K562 (cell line): ENCODE measurements at regions not wholly inside any gene's neighbourhood (a gene's known extent, or its start where the extent isn't known, plus 50 kb on each side); places are given as distances from the start of the nearest gene placed in this dataset.

Experiments
- ATAC-seq: fragments of 200-7000 bp; cut with Tn5 transposase; 3 replicates; pipeline ENCODE4 v1.9.1; 2020; ENCODE audit warnings: moderate library complexity
- BruUV-seq: library from RNA; stranded (reverse); fragments of 400-500 nt; replicated peaks from 2 replicates; lab custom pipeline; 2021; lab: Mats Ljungman, UMichigan
- CTCF ChIA-PET: fragments of 300-600 bp; formaldehyde crosslinking; extraction: SDS; loops from one replicate; lab custom pipeline; 2021; ENCODE audit warnings: low intra/inter-chr PET ratio; lab: Yijun Ruan, JAX
- POLR2A ChIA-PET: fragments of 300-600, 350-650 bp; sonication (Branson Sonifier 250); formaldehyde crosslinking; extraction: SDS; loops from one replicate; lab custom pipeline; 2021; ENCODE audit warnings: antibody characterized with exemption, inconsistent platforms; lab: Yijun Ruan, JAX
- DNase-seq, 4 experiments: peaks; one replicate each; pipeline versions ENCODE4 v3.0.0 to v3.0.0-alpha.2; 2011 to 2018; ENCODE audit warnings: low spot score in 3 of 4, mixed read lengths in 3 of 4; ENCODE audit errors: extremely low read depth in 1 of 4
- FAIRE-seq: peaks from 2 replicates; lab custom pipeline; 2011; peaks lifted over from hg19 to GRCh38; lab: Jason Lieb, UNC
- H2AFZ ChIP-seq: 2 replicates; pipeline ENCODE4 v1.6.0; 2011; ENCODE audit warnings: low read depth, low read length, control low read depth, inconsistent platforms
- H3K27ac ChIP-seq: fragments of 200-600 bp; 3 replicates; pipeline ENCODE4 v1.8.0; 2011; ENCODE audit warnings: low read depth, mild to moderate bottlenecking, control low read depth, inconsistent platforms, low read length, moderate library complexity, mixed read lengths; ENCODE audit errors: extremely low read depth
- H3K27me3 ChIP-seq, 2 experiments: fragments of 300-600 bp in 1 of 2; 2 replicates in 1 of 2; 3 replicates in 1 of 2; pipeline versions ENCODE4 v1.6.0 to v1.8.0; 2011; ENCODE audit warnings: inconsistent platforms in 2 of 2, low read length in 2 of 2, mild to moderate bottlenecking in 1 of 2, mixed read lengths in 1 of 2, moderate library complexity in 1 of 2; ENCODE audit not compliant: control insufficient read depth in 2 of 2, insufficient read depth in 2 of 2
- H3K36me3 ChIP-seq: fragments of 300-600 bp; 3 replicates; pipeline ENCODE4 v1.8.0; 2011; ENCODE audit warnings: mild to moderate bottlenecking, low read length, inconsistent platforms; ENCODE audit not compliant: control insufficient read depth, insufficient read depth
- H3K4me1 ChIP-seq, 2 experiments: fragments of 200-600 bp in 1 of 2; replicated peaks in 1 of 2; 2 replicates in 1 of 2; 3 replicates in 1 of 2; pipeline versions ENCODE4 v1.5.1 to v1.8.0; 2011; ENCODE audit warnings: inconsistent platforms in 2 of 2, low read length in 2 of 2, mild to moderate bottlenecking in 1 of 2, mixed read lengths in 1 of 2, moderate library complexity in 1 of 2; ENCODE audit not compliant: control insufficient read depth in 2 of 2, insufficient read depth in 2 of 2
- H3K4me2 ChIP-seq: 2 replicates; pipeline ENCODE4 v1.6.1; 2011; ENCODE audit warnings: low read length, control low read depth, inconsistent platforms, mixed read lengths; ENCODE audit not compliant: insufficient read depth
- H3K4me3 ChIP-seq: fragments of 200-600 bp; sonication (generic), shearing (Covaris generic); 2 replicates; pipeline ENCODE4 v1.5.1; 2016; ENCODE audit warnings: control low read depth, inconsistent platforms
- H3K79me2 ChIP-seq: fragments of 200-600 bp; 3 replicates; pipeline ENCODE4 v1.8.0; 2011; ENCODE audit warnings: low read length, inconsistent platforms; ENCODE audit not compliant: control insufficient read depth, insufficient read depth
- H3K9ac ChIP-seq, 2 experiments: 2 replicates each; pipeline versions ENCODE4 v1.6.0 to v1.6.1; 2011; ENCODE audit warnings: low read depth in 2 of 2, low read length in 2 of 2, control low read depth in 1 of 2, inconsistent platforms in 1 of 2, mild to moderate bottlenecking in 1 of 2, mixed read lengths in 1 of 2; ENCODE audit not compliant: insufficient read depth in 1 of 2
- H3K9me1 ChIP-seq: one replicate; pipeline ENCODE4 v1.6.0; 2011; ENCODE audit warnings: inconsistent platforms, mild to moderate bottlenecking, low read length, moderate library complexity; ENCODE audit not compliant: control insufficient read depth, insufficient read depth
- H3K9me3 ChIP-seq: replicated peaks from 2 replicates; pipeline ENCODE4 v1.5.1; 2011; ENCODE audit warnings: low read depth, low read length, inconsistent platforms; ENCODE audit not compliant: control insufficient read depth, insufficient read depth
- H4K20me1 ChIP-seq: replicated peaks from 2 replicates; pipeline ENCODE4 v1.6.1; 2011; ENCODE audit warnings: low read length, inconsistent platforms, mixed read lengths; ENCODE audit not compliant: control insufficient read depth, insufficient read depth
- BACH1 ChIP-seq: fragments of 200-800 bp; sonication (Bioruptor generic); IDR thresholded peaks from 2 replicates; pipeline ENCODE4 v1.6.1; 2016; ENCODE audit warnings: missing genetic modification characterization, missing compliant biosample characterization
- E2F3 ChIP-seq: fragments of 250-450 bp; sonication (Bioruptor Pico); IDR thresholded peaks from 2 replicates; pipeline ENCODE4 v1.4.0; 2020; ENCODE audit warnings: mild to moderate bottlenecking
- ETV5 ChIP-seq: sonication (generic); formaldehyde crosslinking; IDR thresholded peaks from 2 replicates; pipeline ENCODE4 v1.4.0; 2020; ENCODE audit warnings: low read depth, mild to moderate bottlenecking, missing genetic modification reagents
- GATAD2B ChIP-seq: fragments of 450-650 bp; IDR thresholded peaks from 2 replicates; pipeline ENCODE4 v1.6.1; 2017; ENCODE audit warnings: mild to moderate bottlenecking, borderline replicate concordance
- MYNN ChIP-seq, 2 experiments: sonication (generic); formaldehyde crosslinking in 1 of 2; IDR thresholded peaks; 2 replicates each; pipeline versions ENCODE4 v1.5.0 to v1.6.1; 2016 to 2020; ENCODE audit warnings: antibody characterized with exemption in 1 of 2, missing genetic modification reagents in 1 of 2
- ZBTB1 ChIP-seq: sonication (generic); formaldehyde crosslinking; IDR thresholded peaks from 2 replicates; pipeline ENCODE4 v1.8.1; 2023; ENCODE audit warnings: missing genetic modification reagents, low read depth, mild to moderate bottlenecking, borderline replicate concordance
- ZFP36 ChIP-seq: fragments of 150-350 bp; IDR thresholded peaks from 2 replicates; pipeline ENCODE4 v1.6.1; 2018; ENCODE audit warnings: low read length, low read depth; ENCODE audit not compliant: partially characterized antibody
- ZNF197 ChIP-seq: fragments of 200-800 bp; sonication (Bioruptor generic); IDR thresholded peaks from 2 replicates; pipeline ENCODE4 v1.6.1; 2016; ENCODE audit warnings: low read depth, missing genetic modification characterization, missing compliant biosample characterization
- ZNF280B ChIP-seq: fragments of 250-450 bp; sonication (Bioruptor Pico); IDR thresholded peaks from 2 replicates; pipeline ENCODE4 v1.5.1; 2021; ENCODE audit warnings: mild to moderate bottlenecking
- ZNF644 ChIP-seq: fragments of 200-800 bp; sonication (Bioruptor generic); IDR thresholded peaks from 2 replicates; pipeline ENCODE4 v1.6.1; 2016; ENCODE audit warnings: low read depth, missing genetic modification characterization, missing compliant biosample characterization
- WGBS: fragments of 100-300 bp; shearing (Covaris generic); methylation state at CpG from one replicate; pipeline ENCODE4 v1.1.6; 2016; ENCODE audit warnings: low coverage, mixed read lengths; ENCODE audit not compliant: insufficient coverage; ENCODE audit errors: missing lambda C conversion rate; 5-methylcytosine and 5-hydroxymethylcytosine counted together
- in situ Hi-C: fragments of 300-500 bp; cut with MboI; formaldehyde crosslinking; loops from 4 replicates; pipeline ENCODE4 v1.15.0; 2018; ENCODE audit warnings: inconsistent platforms, mixed read lengths
- intact Hi-C: fragments of 100-400 bp; cut with micrococcal nuclease; formaldehyde crosslinking; loops from 2 replicates; pipeline ENCODE4 v1.14.2; 2022

- H4K20me1 ChIP-seq = no peaks in the 10 kb centered on the region
- FAIRE-seq (no peak), ATAC-seq (no peak), DNase-seq (no peak)
- H3K36me3 ChIP-seq = no peaks in the 10 kb centered on the region
- H3K4me1 ChIP-seq = no peaks in the 10 kb centered on the region
- H3K9me3 ChIP-seq = no peaks in the 10 kb centered on the region
- BruUV-seq = no TSS peak
- no peak overlapping the region for H3K4me2 ChIP-seq
- TF ChIP-seq GATAD2B (no peak), BACH1 (no peak), ZFP36 (no peak), MYNN (IDR thresholded peaks at IDR 0.05) (no peak), MYNN (CRISPR knock-in tag; IDR thresholded peaks at IDR 0.05) (no peak), ZNF644 (tag) (no peak), ZBTB1 (CRISPR knock-in tag) (no peak), ETV5 (CRISPR knock-in tag) (no peak), ZNF197 (no peak), ZNF280B (CRISPR knock-in tag) (no peak), E2F3 (CRISPR knock-in tag) (no peak)
- no peak overlapping the region for H3K9ac ChIP-seq
- no peaks in the 10 kb centered on the region for H3K79me2 ChIP-seq
- CTCF ChIA-PET = no interaction called here
- POLR2A ChIA-PET = no interaction called here
- H2AFZ ChIP-seq = no peak overlapping the region
- H3K27me3 ChIP-seq = no peaks in the 10 kb centered on the region
- no peak overlapping the region for H3K27ac ChIP-seq
- in situ Hi-C loops = no loop called here
- 2% methylated on average over 4 of the region's 4 CpGs for WGBS
- intact Hi-C loops = no loop called here
- no peaks in the 10 kb centered on the region for H3K9me1 ChIP-seq
- no peak overlapping the region for H3K4me3 ChIP-seq
These were observed 158.0 kb downstream of the FBLN2 start for GRCh38 chr3:13706886-13707285.
